Tibial nerve (tissue), 3 donors: ENCODE measurements at regions not wholly inside any gene's neighbourhood (a gene's known extent, or its start where the extent isn't known, plus 50 kb on each side); places are given as distances from the start of the nearest gene placed in this dataset.

Experiments
- POLR2A ChIP-seq, 2 donors: fragments of 450-650 bp; IDR thresholded peaks; one replicate each; pipeline ENCODE4 v1.6.1; 2017; ENCODE audit warnings: antibody characterized with exemption in 2 of 2, mild to moderate bottlenecking in 2 of 2, moderate library complexity in 2 of 2
- TF ChIP-seq, protein P1 (sequence below), 5 experiments: fragments of 200-600 bp in 3 of 5; fragments of 450-650 bp in 2 of 5; sonication (generic) in 3 of 5; IDR thresholded peaks; one replicate each; pipeline ENCODE4 v1.5.1; 2016 to 2019; ENCODE audit warnings: antibody characterized with exemption in 5 of 5, mild to moderate bottlenecking in 3 of 5, moderate library complexity in 2 of 5

DNA sequence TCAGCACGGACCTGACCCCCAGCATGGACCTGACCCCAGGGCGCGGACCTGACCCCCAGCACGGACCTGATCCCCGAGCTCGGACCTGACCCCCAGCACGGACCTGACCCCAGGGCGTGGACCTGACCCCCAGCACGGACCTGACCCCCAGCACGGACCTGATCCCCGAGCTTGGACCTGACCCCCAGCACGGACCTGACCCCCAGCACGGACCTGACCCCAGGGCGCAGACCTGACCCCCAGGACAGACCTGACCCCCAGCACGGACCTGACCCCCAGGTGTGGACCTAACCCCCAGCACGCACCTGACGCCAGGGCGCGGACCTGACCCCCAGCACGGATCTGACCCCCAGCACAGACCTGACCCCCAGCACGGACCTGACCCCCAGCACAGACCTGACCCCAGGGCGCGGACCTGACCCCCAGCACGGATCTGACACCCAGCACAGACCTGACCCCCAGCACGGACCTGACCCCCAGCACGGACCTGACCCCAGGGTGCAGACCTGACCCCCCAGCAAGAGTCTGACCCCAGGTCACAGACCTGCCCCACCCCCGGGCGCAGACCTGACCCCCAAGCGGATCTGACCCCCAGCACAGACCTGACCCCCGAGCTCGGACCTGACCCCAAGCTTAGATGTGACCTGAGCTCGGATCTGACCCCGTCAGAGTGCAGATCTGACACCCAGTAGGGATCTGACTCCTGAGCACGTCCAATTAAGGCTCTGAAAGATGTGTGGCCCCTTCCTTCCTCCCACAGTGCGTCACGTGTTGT lies 98.7 kb downstream of the C16orf95 start:
- TF ChIP-seq, protein P1, sequence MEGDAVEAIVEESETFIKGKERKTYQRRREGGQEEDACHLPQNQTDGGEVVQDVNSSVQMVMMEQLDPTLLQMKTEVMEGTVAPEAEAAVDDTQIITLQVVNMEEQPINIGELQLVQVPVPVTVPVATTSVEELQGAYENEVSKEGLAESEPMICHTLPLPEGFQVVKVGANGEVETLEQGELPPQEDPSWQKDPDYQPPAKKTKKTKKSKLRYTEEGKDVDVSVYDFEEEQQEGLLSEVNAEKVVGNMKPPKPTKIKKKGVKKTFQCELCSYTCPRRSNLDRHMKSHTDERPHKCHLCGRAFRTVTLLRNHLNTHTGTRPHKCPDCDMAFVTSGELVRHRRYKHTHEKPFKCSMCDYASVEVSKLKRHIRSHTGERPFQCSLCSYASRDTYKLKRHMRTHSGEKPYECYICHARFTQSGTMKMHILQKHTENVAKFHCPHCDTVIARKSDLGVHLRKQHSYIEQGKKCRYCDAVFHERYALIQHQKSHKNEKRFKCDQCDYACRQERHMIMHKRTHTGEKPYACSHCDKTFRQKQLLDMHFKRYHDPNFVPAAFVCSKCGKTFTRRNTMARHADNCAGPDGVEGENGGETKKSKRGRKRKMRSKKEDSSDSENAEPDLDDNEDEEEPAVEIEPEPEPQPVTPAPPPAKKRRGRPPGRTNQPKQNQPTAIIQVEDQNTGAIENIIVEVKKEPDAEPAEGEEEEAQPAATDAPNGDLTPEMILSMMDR (IDR thresholded peaks at IDR 0.05): no peak
- no peak for TF ChIP-seq POLR2A (IDR thresholded peaks at IDR 0.05)
